GM12878 (cell line): ENCODE measurements at regions not wholly inside any gene's neighbourhood (a gene's known extent, or its start where the extent isn't known, plus 50 kb on each side); places are given as distances from the start of the nearest gene placed in this dataset.

Experiments
- CTCF ChIP-seq, 3 experiments: IDR thresholded peaks in 2 of 3; conservative IDR thresholded peaks in 1 of 3; 2 replicates each; pipeline ENCODE4 v1.5.1; 2011; ENCODE audit warnings: low read depth in 3 of 3, low read length in 3 of 3, mild to moderate bottlenecking in 3 of 3, control low read depth in 2 of 3, moderate library complexity in 2 of 3, inconsistent platforms in 1 of 3, mixed read lengths in 1 of 3; ENCODE audit not compliant: control insufficient read depth in 2 of 3, insufficient read depth in 1 of 3; ENCODE audit errors: extremely low read depth in 1 of 3
- EP300 ChIP-seq, 2 experiments: fragments of 150-350 bp in 1 of 2; IDR thresholded peaks; 2 replicates each; pipeline ENCODE4 v1.6.1; 2011 to 2012; ENCODE audit warnings: low read depth in 2 of 2, low read length in 2 of 2, borderline replicate concordance in 1 of 2, improper control_type of control experiment in 1 of 2, inconsistent platforms in 1 of 2; ENCODE audit not compliant: control insufficient read depth in 1 of 2
- FOXM1 ChIP-seq: IDR thresholded peaks from 2 replicates; pipeline ENCODE4 v1.6.1; 2012; ENCODE audit warnings: low read depth, mild to moderate bottlenecking, inconsistent platforms, low read length, moderate library complexity
- POLR2AphosphoS5 ChIP-seq: IDR thresholded peaks from 2 replicates; pipeline ENCODE4 v1.6.1; 2011; ENCODE audit warnings: mild to moderate bottlenecking, low read length, inconsistent platforms
- RAD21 ChIP-seq: IDR thresholded peaks from 2 replicates; pipeline ENCODE4 v1.6.1; 2011; ENCODE audit warnings: mild to moderate bottlenecking, low read depth, low read length, moderate library complexity; ENCODE audit not compliant: insufficient read depth
- RUNX3 ChIP-seq: IDR thresholded peaks from 2 replicates; pipeline ENCODE4 v1.6.1; 2012; ENCODE audit warnings: low read length, inconsistent platforms
- USF2 ChIP-seq: IDR thresholded peaks from 2 replicates; pipeline ENCODE4 v1.6.1; 2011; ENCODE audit warnings: low read depth, low read length, improper control_type of control experiment, borderline replicate concordance

- TF ChIP-seq FOXM1 (no peak), CTCF (IDR thresholded peaks at IDR 0.05 in 2 of 3, conservative IDR thresholded peaks at IDR 0.05 in 1 of 3; ENCODE audit: control insufficient read depth in 2 of 3, extremely low read depth in 1 of 3, insufficient read depth in 1 of 3, low read depth in 3 of 3, low read length in 3 of 3) (no peak), POLR2AphosphoS5 (no peak), EP300 (IDR thresholded peaks at IDR 0.05; ENCODE audit: borderline replicate concordance in 1 of 2, control insufficient read depth in 1 of 2, low read depth in 2 of 2, low read length in 2 of 2) (no peak), RAD21 (no peak), RUNX3 (no peak), USF2 (no peak)
Observed at GRCh38 chr6:22804620-22805261, 235.4 kb downstream of the HDGFL1 start.
